Smooth muscle cell (in vitro differentiated cells): ENCODE measurements at regions not wholly inside any gene's neighbourhood (a gene's known extent, or its start where the extent isn't known, plus 50 kb on each side); places are given as distances from the start of the nearest gene placed in this dataset.
A peak's percentile ranks its signal among the peaks of the same experiment; 100 is the strongest.

Source experiments
- DNase-seq: peaks from one replicate; lab custom pipeline; 2025; ENCODE audit not compliant: unreplicated experiment; lab: John Stamatoyannopoulos, UW
- H2AFZ ChIP-seq: fragments of 200-600 bp; sonication (generic); 2 replicates; pipeline ENCODE4 v1.6.0; 2016; ENCODE audit warnings: antibody characterized with exemption, low read depth, mild to moderate bottlenecking
- H3F3A ChIP-seq: fragments of 200-600 bp; sonication (generic); 2 replicates; pipeline ENCODE4 v1.6.0; 2017; ENCODE audit warnings: antibody characterized with exemption, low read depth
- H3K27ac ChIP-seq: fragments of 200-600 bp; sonication (generic); 2 replicates; pipeline ENCODE4 v1.5.1; 2016; ENCODE audit warnings: low read depth, mild to moderate bottlenecking
- H3K27me3 ChIP-seq: fragments of 200-600 bp; sonication (generic); 2 replicates; pipeline ENCODE4 v1.6.1; 2016; ENCODE audit warnings: low read depth, mild to moderate bottlenecking
- H3K36me3 ChIP-seq: fragments of 200-600 bp; sonication (generic); 2 replicates; pipeline ENCODE4 v1.5.1; 2016; ENCODE audit warnings: low read depth
- H3K4me1 ChIP-seq: fragments of 200-600 bp; sonication (generic); 2 replicates; pipeline ENCODE4 v1.5.1; 2016; ENCODE audit warnings: low read depth
- H3K4me2 ChIP-seq: fragments of 200-600 bp; sonication (generic); 2 replicates; pipeline ENCODE4 v1.6.0; 2016; ENCODE audit warnings: mild to moderate bottlenecking
- H3K4me3 ChIP-seq: fragments of 200-600 bp; sonication (generic); 2 replicates; pipeline ENCODE4 v1.5.1; 2016; ENCODE audit warnings: mild to moderate bottlenecking
- H3K79me2 ChIP-seq: fragments of 200-600 bp; sonication (generic); 2 replicates; pipeline ENCODE4 v1.6.0; 2016; ENCODE audit warnings: low read depth, mild to moderate bottlenecking
- H3K9ac ChIP-seq: fragments of 200-600 bp; sonication (generic); 2 replicates; pipeline ENCODE4 v1.6.0; 2016; ENCODE audit warnings: low read depth
- H3K9me3 ChIP-seq: fragments of 200-600 bp; sonication (generic); replicated peaks from 2 replicates; pipeline ENCODE4 v1.5.1; 2016; ENCODE audit warnings: low read depth
- H4K20me1 ChIP-seq: fragments of 200-600 bp; sonication (generic); 2 replicates; pipeline ENCODE4 v1.6.0; 2016; ENCODE audit warnings: low read depth
- CTCF ChIP-seq: fragments of 200-600 bp; sonication (generic); IDR thresholded peaks from 2 replicates; pipeline ENCODE4 v1.5.1; 2017; ENCODE audit warnings: borderline replicate concordance, mild to moderate bottlenecking, antibody characterized with exemption; ENCODE audit not compliant: insufficient read depth, poor library complexity, severe bottlenecking
- WGBS: methylation state at CpG from one replicate; pipeline ENCODE4 v1.1.7; 2016; ENCODE audit warnings: low lambda C conversion rate; 5-methylcytosine and 5-hydroxymethylcytosine counted together

- Histone ChIP-seq H3K9me3 (no peaks in the 10 kb centered on the region), H3K79me2 (no peaks in the 10 kb centered on the region), H2AFZ (peak overlapping the region; percentile 78), H3K9ac (no peak overlapping the region), H3K27ac (peak overlapping the region; percentile 39), H3F3A (no peaks in the 10 kb centered on the region), H3K4me1 (peaks cover 5% of the 10 kb centered on the region), H3K4me2 (peak overlapping the region; percentile 77), H3K36me3 (no peaks in the 10 kb centered on the region), H3K27me3 (no peaks in the 10 kb centered on the region), H3K4me3 (peak overlapping the region; percentile 0), H4K20me1 (no peaks in the 10 kb centered on the region)
- no peak for TF ChIP-seq CTCF
- 36% methylated on average over 8 of the region's 8 CpGs for WGBS
- no peak for DNase-seq
Measured at GRCh38 chr5:38650946-38651345, 94.5 kb upstream of the LIFR start.

GRCh38 chr5:38651806-38652205, 95.4 kb upstream of the LIFR start:
- peak overlapping the region; percentile 78 for H2AFZ ChIP-seq
- H3K27ac ChIP-seq = peak overlapping the region; percentile 39
- no peaks in the 10 kb centered on the region for H3K36me3 ChIP-seq
- no peaks in the 10 kb centered on the region for H3F3A ChIP-seq
- no peak overlapping the region for H3K9ac ChIP-seq
- DNase-seq = no peak
- peaks cover 5% of the 10 kb centered on the region for H3K4me1 ChIP-seq
- no peak overlapping the region for H3K4me3 ChIP-seq
- 91% methylated on average over 6 of the region's 6 CpGs for WGBS
- H4K20me1 ChIP-seq = no peaks in the 10 kb centered on the region
- H3K9me3 ChIP-seq = no peaks in the 10 kb centered on the region
- peak overlapping the region; percentile 77 for H3K4me2 ChIP-seq
- no peaks in the 10 kb centered on the region for H3K79me2 ChIP-seq
- no peaks in the 10 kb centered on the region for H3K27me3 ChIP-seq
- no peak for TF ChIP-seq CTCF

GRCh38 chr5:38653389-38653788, 96.9 kb upstream of the LIFR start:
- H3K27me3 ChIP-seq = no peaks in the 10 kb centered on the region
- no peaks in the 10 kb centered on the region for H3K79me2 ChIP-seq
- no peak overlapping the region for H3K4me2 ChIP-seq
- H4K20me1 ChIP-seq = no peaks in the 10 kb centered on the region
- H2AFZ ChIP-seq = no peak overlapping the region
- WGBS = 66% methylated on average over 2 of the region's 2 CpGs
- no peak overlapping the region for H3K4me3 ChIP-seq
- H3K9me3 ChIP-seq = no peaks in the 10 kb centered on the region
- DNase-seq = no peak
- peaks cover 5% of the 10 kb centered on the region for H3K4me1 ChIP-seq
- no peak overlapping the region for H3K27ac ChIP-seq
- TF ChIP-seq CTCF = no peak
- no peak overlapping the region for H3K9ac ChIP-seq
- no peaks in the 10 kb centered on the region for H3F3A ChIP-seq
- H3K36me3 ChIP-seq = no peaks in the 10 kb centered on the region

- Histone ChIP-seq H3K4me1 (peaks cover 5% of the 10 kb centered on the region), H4K20me1 (no peaks in the 10 kb centered on the region), H3K79me2 (no peaks in the 10 kb centered on the region), H3K9me3 (no peaks in the 10 kb centered on the region), H3K4me2 (no peak overlapping the region), H3F3A (no peaks in the 10 kb centered on the region), H3K36me3 (no peaks in the 10 kb centered on the region), H3K27ac (no peak overlapping the region), H3K4me3 (no peak overlapping the region), H3K27me3 (no peaks in the 10 kb centered on the region), H3K9ac (no peak overlapping the region), H2AFZ (no peak overlapping the region)
- WGBS = 97% methylated on average over 6 of the region's 6 CpGs
- no peak for TF ChIP-seq CTCF
- no peak for DNase-seq
Measured at GRCh38 chr5:38655691-38656090, 99.2 kb upstream of the LIFR start.
